HG02852 (cell line): ENCODE measurements at regions not wholly inside any gene's neighbourhood (a gene's known extent, or its start where the extent isn't known, plus 50 kb on each side); places are given as distances from the start of the nearest gene placed in this dataset.

Experiments
- ATAC-seq: cut with Tn5 transposase; IDR thresholded peaks from one replicate; pipeline ENCODE4 v1.9.1; 2021; ENCODE audit warnings: mild to moderate bottlenecking, moderate library complexity; ENCODE audit not compliant: unreplicated experiment

- ATAC-seq: no peak
Measured at GRCh38 chr3:39744746-39745145, 64.7 kb upstream of the MYRIP start.

GRCh38 chr3:39748002-39748401 is 61.4 kb upstream of the MYRIP start:
- ATAC-seq: no peak

- ATAC-seq: no peak
Measured at GRCh38 chr3:39748763-39749162, 60.6 kb upstream of the MYRIP start.

- ATAC-seq: peak; percentile 32
Measured at GRCh38 chr3:39750712-39751111, 58.7 kb upstream of the MYRIP start.

GRCh38 chr3:39751286-39751685 is 58.1 kb upstream of the MYRIP start:
- ATAC-seq: no peak

GRCh38 chr3:39752019-39752637 is 57.3 kb upstream of the MYRIP start:
- peak; percentile 34 for ATAC-seq

- no peak for ATAC-seq
Measured at GRCh38 chr3:39752751-39753150, 56.7 kb upstream of the MYRIP start.

- ATAC-seq: no peak
Measured at GRCh38 chr3:39753391-39753790, 56.0 kb upstream of the MYRIP start.

GRCh38 chr3:39754549-39754948 is 54.9 kb upstream of the MYRIP start:
- peak; percentile 55 for ATAC-seq

- no peak for ATAC-seq
Measured at GRCh38 chr3:39755100-39755499, 54.3 kb upstream of the MYRIP start.

- ATAC-seq: no peak
Measured at GRCh38 chr3:39757307-39757706, 52.1 kb upstream of the MYRIP start.
